Bronchial epithelial cell (primary cell): ENCODE measurements at regions not wholly inside any gene's neighbourhood (a gene's known extent, or its start where the extent isn't known, plus 50 kb on each side); places are given as distances from the start of the nearest gene placed in this dataset.
"Not testable (repeated sequence)": the region's sequence is repeated elsewhere in the genome, so short reads cannot be mapped to it uniquely, and the experiment has no call there.

Experiments
- DNase-seq: peaks from one replicate; pipeline ENCODE4 v3.0.0-alpha.2; 2010; ENCODE audit warnings: low read depth
- FAIRE-seq: peaks from 2 replicates; lab custom pipeline; 2011; peaks lifted over from hg19 to GRCh38; lab: Jason Lieb, UNC
- H3K27me3 ChIP-seq: 2 replicates; pipeline ENCODE4 v1.5.1; 2011; ENCODE audit warnings: low read length; ENCODE audit not compliant: control insufficient read depth, insufficient read depth
- H3K36me3 ChIP-seq: 2 replicates; pipeline ENCODE4 v1.5.1; 2011; ENCODE audit warnings: low read length; ENCODE audit not compliant: control insufficient read depth, insufficient read depth
- H3K4me3 ChIP-seq: 2 replicates; pipeline ENCODE4 v1.5.1; 2011; ENCODE audit warnings: mild to moderate bottlenecking, low read depth, low read length, control low read depth
- CTCF ChIP-seq: IDR thresholded peaks from 2 replicates; pipeline ENCODE4 v1.5.1; 2011; ENCODE audit warnings: mild to moderate bottlenecking, moderate library complexity, low read length, control low read depth, inconsistent platforms; ENCODE audit not compliant: insufficient read depth, severe bottlenecking

- H3K27me3 ChIP-seq = no peaks in the 10 kb centered on the region
- FAIRE-seq = no peak
Measured at GRCh38 chr4:149914119-149915115, 98.8 kb upstream of the IQCM start.

GRCh38 chr4:149915735-149916134 lies 100.1 kb upstream of the IQCM start:
- H3K36me3 ChIP-seq, DNase-seq, H3K27me3 ChIP-seq, FAIRE-seq, H3K4me3 ChIP-seq: not testable (repeated sequence)

More at GRCh38 chr4:149914119-149915115, 98.8 kb upstream of the IQCM start:
- TF ChIP-seq CTCF = peak; percentile 69
- H3K36me3 ChIP-seq = no peaks in the 10 kb centered on the region
- peak; percentile 52 for DNase-seq
- H3K4me3 ChIP-seq = no peak overlapping the region

GRCh38 chr4:149923736-149924135 lies 108.1 kb upstream of the IQCM start:
- DNase-seq (no peak), FAIRE-seq (no peak)
- Histone ChIP-seq H3K36me3 (no peaks in the 10 kb centered on the region), H3K27me3 (no peaks in the 10 kb centered on the region), H3K4me3 (no peak overlapping the region)
- no peak for TF ChIP-seq CTCF

GRCh38 chr4:149927514-149927913 lies 111.9 kb upstream of the IQCM start:
- Histone ChIP-seq H3K36me3 (no peaks in the 10 kb centered on the region), H3K27me3 (no peaks in the 10 kb centered on the region), H3K4me3 (no peak overlapping the region)
- TF ChIP-seq CTCF = no peak
- no peak for FAIRE-seq
- no peak for DNase-seq

- FAIRE-seq = no peak
- DNase-seq = no peak
- no peak overlapping the region for H3K4me3 ChIP-seq
- H3K27me3 ChIP-seq = no peaks in the 10 kb centered on the region
- no peak for TF ChIP-seq CTCF
- no peaks in the 10 kb centered on the region for H3K36me3 ChIP-seq
Measured at GRCh38 chr4:149928507-149928906, 112.9 kb upstream of the IQCM start.

GRCh38 chr4:149931431-149931830 lies 115.8 kb upstream of the IQCM start:
- no peaks in the 10 kb centered on the region for H3K36me3 ChIP-seq
- no peak overlapping the region for H3K4me3 ChIP-seq
- H3K27me3 ChIP-seq = no peaks in the 10 kb centered on the region
- FAIRE-seq = no peak
- no peak for DNase-seq
- TF ChIP-seq CTCF = no peak
